HL-60 (cell line): ENCODE measurements at regions not wholly inside any gene's neighbourhood (a gene's known extent, or its start where the extent isn't known, plus 50 kb on each side); places are given as distances from the start of the nearest gene placed in this dataset.

Experiments
- CTCF ChIP-seq: IDR thresholded peaks from one replicate; pipeline ENCODE4 v1.5.1; 2011; ENCODE audit warnings: low read length, control low read depth, inconsistent platforms; ENCODE audit not compliant: insufficient read depth
- GABPA ChIP-seq: IDR thresholded peaks from 2 replicates; pipeline ENCODE4 v1.6.1; 2012; ENCODE audit warnings: low read depth
- POLR2AphosphoS5 ChIP-seq: IDR thresholded peaks from 2 replicates; pipeline ENCODE4 v1.6.1; 2012; ENCODE audit warnings: low read depth
- SPI1 ChIP-seq: IDR thresholded peaks from 2 replicates; pipeline ENCODE4 v1.6.1; 2012; ENCODE audit warnings: low read depth, mild to moderate bottlenecking, borderline replicate concordance
- TF ChIP-seq, protein P1 (sequence below): IDR thresholded peaks from 2 replicates; pipeline ENCODE4 v1.6.1; 2012; ENCODE audit warnings: low read depth; ENCODE audit not compliant: insufficient replicate concordance

DNA sequence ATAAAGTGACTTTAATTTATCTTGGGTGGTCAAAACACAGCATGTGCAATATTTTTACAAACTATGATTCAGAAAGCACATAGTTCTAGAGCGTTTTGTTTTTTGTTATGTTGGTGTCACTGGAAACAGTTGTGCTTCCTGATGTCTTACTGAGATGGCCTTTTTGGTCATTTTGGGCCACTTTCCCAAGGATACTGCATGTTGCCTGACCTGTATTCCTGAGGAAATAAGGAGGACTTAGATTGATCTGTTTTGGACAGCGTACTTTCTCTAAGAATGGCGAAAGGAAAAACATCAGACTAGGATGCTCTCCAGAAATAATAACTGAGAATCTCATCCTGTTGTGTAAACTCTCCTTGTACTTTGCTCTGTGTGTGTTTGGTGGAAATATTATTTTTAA is 451.2 kb downstream of the USP25 start:
- no peak for TF ChIP-seq CTCF
- TF ChIP-seq POLR2AphosphoS5 = no peak
- TF ChIP-seq, protein P1, sequence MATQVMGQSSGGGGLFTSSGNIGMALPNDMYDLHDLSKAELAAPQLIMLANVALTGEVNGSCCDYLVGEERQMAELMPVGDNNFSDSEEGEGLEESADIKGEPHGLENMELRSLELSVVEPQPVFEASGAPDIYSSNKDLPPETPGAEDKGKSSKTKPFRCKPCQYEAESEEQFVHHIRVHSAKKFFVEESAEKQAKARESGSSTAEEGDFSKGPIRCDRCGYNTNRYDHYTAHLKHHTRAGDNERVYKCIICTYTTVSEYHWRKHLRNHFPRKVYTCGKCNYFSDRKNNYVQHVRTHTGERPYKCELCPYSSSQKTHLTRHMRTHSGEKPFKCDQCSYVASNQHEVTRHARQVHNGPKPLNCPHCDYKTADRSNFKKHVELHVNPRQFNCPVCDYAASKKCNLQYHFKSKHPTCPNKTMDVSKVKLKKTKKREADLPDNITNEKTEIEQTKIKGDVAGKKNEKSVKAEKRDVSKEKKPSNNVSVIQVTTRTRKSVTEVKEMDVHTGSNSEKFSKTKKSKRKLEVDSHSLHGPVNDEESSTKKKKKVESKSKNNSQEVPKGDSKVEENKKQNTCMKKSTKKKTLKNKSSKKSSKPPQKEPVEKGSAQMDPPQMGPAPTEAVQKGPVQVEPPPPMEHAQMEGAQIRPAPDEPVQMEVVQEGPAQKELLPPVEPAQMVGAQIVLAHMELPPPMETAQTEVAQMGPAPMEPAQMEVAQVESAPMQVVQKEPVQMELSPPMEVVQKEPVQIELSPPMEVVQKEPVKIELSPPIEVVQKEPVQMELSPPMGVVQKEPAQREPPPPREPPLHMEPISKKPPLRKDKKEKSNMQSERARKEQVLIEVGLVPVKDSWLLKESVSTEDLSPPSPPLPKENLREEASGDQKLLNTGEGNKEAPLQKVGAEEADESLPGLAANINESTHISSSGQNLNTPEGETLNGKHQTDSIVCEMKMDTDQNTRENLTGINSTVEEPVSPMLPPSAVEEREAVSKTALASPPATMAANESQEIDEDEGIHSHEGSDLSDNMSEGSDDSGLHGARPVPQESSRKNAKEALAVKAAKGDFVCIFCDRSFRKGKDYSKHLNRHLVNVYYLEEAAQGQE = no peak
- TF ChIP-seq GABPA = no peak
- no peak for TF ChIP-seq SPI1
